ENCODE measurements at regions not wholly inside any gene's neighbourhood (a gene's known extent, or its start where the extent isn't known, plus 50 kb on each side); places are given as distances from the start of the nearest gene placed in this dataset.

GRCh38 chr12:24045816-24046257, 96.4 kb upstream of the SOX5 start (continued):
- TF ChIP-seq RFXAP (CRISPR knock-in tag; IDR thresholded peaks at IDR 0.05; ENCODE audit: borderline replicate concordance) (no peak), PRPF4 (IDR thresholded peaks at IDR 0.05; ENCODE audit: low read depth, low read length, poor library complexity, severe bottlenecking) (no peak), HMGA1 (CRISPR knock-in tag; conservative IDR thresholded peaks at IDR 0.05) (no peak), ZNF570 (CRISPR knock-in tag; IDR thresholded peaks at IDR 0.05; ENCODE audit: borderline replicate concordance) (no peak), SALL1 (CRISPR knock-in tag; IDR thresholded peaks at IDR 0.05) (peak; percentile 53; the same call in 1 of the 2 replicates), HIVEP1 (CRISPR knock-in tag; IDR thresholded peaks at IDR 0.05) (no peak), KDM3A (CRISPR knock-in tag; IDR thresholded peaks at IDR 0.05; ENCODE audit: low read depth) (no peak), DZIP1 (CRISPR knock-in tag; IDR thresholded peaks at IDR 0.05) (no peak), ZFAT (CRISPR knock-in tag; conservative IDR thresholded peaks at IDR 0.05) (no peak), PRDM4 (CRISPR knock-in tag; IDR thresholded peaks at IDR 0.05; ENCODE audit: borderline replicate concordance) (no peak), NPAS2 (CRISPR knock-in tag; IDR thresholded peaks at IDR 0.05; ENCODE audit: borderline replicate concordance) (no peak), KDM4B (CRISPR knock-in tag; IDR thresholded peaks at IDR 0.05) (no peak), MIER3 (CRISPR knock-in tag; IDR thresholded peaks at IDR 0.05; ENCODE audit: borderline replicate concordance) (no peak), ATF1 (CRISPR knock-in tag; IDR thresholded peaks at IDR 0.05) (peak; percentile 40; the same call in 1 of the 2 replicates), MATR3 (CRISPR knock-in tag; IDR thresholded peaks at IDR 0.05) (no peak), SYNCRIP (IDR thresholded peaks at IDR 0.05; ENCODE audit: insufficient read depth, low read depth, low read length) (no peak), RBAK (CRISPR knock-in tag; IDR thresholded peaks at IDR 0.05) (no peak)
- TF ChIP-seq, protein P1, sequence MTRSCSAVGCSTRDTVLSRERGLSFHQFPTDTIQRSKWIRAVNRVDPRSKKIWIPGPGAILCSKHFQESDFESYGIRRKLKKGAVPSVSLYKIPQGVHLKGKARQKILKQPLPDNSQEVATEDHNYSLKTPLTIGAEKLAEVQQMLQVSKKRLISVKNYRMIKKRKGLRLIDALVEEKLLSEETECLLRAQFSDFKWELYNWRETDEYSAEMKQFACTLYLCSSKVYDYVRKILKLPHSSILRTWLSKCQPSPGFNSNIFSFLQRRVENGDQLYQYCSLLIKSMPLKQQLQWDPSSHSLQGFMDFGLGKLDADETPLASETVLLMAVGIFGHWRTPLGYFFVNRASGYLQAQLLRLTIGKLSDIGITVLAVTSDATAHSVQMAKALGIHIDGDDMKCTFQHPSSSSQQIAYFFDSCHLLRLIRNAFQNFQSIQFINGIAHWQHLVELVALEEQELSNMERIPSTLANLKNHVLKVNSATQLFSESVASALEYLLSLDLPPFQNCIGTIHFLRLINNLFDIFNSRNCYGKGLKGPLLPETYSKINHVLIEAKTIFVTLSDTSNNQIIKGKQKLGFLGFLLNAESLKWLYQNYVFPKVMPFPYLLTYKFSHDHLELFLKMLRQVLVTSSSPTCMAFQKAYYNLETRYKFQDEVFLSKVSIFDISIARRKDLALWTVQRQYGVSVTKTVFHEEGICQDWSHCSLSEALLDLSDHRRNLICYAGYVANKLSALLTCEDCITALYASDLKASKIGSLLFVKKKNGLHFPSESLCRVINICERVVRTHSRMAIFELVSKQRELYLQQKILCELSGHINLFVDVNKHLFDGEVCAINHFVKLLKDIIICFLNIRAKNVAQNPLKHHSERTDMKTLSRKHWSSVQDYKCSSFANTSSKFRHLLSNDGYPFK (CRISPR knock-in tag; IDR thresholded peaks at IDR 0.05; ENCODE audit: borderline replicate concordance), result no peak
- TF ChIP-seq, protein P2, sequence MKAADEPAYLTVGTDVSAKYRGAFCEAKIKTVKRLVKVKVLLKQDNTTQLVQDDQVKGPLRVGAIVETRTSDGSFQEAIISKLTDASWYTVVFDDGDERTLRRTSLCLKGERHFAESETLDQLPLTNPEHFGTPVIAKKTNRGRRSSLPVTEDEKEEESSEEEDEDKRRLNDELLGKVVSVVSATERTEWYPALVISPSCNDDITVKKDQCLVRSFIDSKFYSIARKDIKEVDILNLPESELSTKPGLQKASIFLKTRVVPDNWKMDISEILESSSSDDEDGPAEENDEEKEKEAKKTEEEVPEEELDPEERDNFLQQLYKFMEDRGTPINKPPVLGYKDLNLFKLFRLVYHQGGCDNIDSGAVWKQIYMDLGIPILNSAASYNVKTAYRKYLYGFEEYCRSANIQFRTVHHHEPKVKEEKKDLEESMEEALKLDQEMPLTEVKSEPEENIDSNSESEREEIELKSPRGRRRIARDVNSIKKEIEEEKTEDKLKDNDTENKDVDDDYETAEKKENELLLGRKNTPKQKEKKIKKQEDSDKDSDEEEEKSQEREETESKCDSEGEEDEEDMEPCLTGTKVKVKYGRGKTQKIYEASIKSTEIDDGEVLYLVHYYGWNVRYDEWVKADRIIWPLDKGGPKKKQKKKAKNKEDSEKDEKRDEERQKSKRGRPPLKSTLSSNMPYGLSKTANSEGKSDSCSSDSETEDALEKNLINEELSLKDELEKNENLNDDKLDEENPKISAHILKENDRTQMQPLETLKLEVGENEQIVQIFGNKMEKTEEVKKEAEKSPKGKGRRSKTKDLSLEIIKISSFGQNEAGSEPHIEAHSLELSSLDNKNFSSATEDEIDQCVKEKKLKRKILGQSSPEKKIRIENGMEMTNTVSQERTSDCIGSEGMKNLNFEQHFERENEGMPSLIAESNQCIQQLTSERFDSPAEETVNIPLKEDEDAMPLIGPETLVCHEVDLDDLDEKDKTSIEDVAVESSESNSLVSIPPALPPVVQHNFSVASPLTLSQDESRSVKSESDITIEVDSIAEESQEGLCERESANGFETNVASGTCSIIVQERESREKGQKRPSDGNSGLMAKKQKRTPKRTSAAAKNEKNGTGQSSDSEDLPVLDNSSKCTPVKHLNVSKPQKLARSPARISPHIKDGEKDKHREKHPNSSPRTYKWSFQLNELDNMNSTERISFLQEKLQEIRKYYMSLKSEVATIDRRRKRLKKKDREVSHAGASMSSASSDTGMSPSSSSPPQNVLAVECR (CRISPR knock-in tag; IDR thresholded peaks at IDR 0.05; ENCODE audit: borderline replicate concordance), result no peak

All from HepG2 (cell line).